BJ (cell line): ENCODE measurements at regions not wholly inside any gene's neighbourhood (a gene's known extent, or its start where the extent isn't known, plus 50 kb on each side); places are given as distances from the start of the nearest gene placed in this dataset.
"Not testable (repeated sequence)": the region's sequence is repeated elsewhere in the genome, so short reads cannot be mapped to it uniquely, and the experiment has no call there.

Experiments used
- CTCF ChIA-PET: fragments of 350-600 bp; formaldehyde crosslinking; extraction: SDS; loops from one replicate; lab custom pipeline; 2021; ENCODE audit warnings: antibody characterized with exemption, inconsistent platforms; lab: Yijun Ruan, JAX
- POLR2A ChIA-PET: fragments of 300-600 bp; sonication (Branson Sonifier 250); formaldehyde crosslinking; extraction: SDS; loops from one replicate; lab custom pipeline; 2021; ENCODE audit warnings: antibody characterized with exemption; lab: Charles Lee
- DNase-seq: peaks from one replicate; pipeline ENCODE4 v3.0.0-alpha.2; 2011; ENCODE audit warnings: low read depth
- H3K27me3 ChIP-seq: 2 replicates; pipeline ENCODE4 v1.6.0; 2011; ENCODE audit warnings: low read length; ENCODE audit not compliant: control insufficient read depth, insufficient read depth
- H3K36me3 ChIP-seq: 2 replicates; pipeline ENCODE4 v1.5.1; 2011; ENCODE audit warnings: low read length; ENCODE audit not compliant: control insufficient read depth, insufficient read depth
- H3K4me3 ChIP-seq: 2 replicates; pipeline ENCODE4 v1.5.1; 2011; ENCODE audit warnings: low read depth, mild to moderate bottlenecking, control low read depth, low read length
- TF ChIP-seq, protein P1 (sequence below): IDR thresholded peaks from 2 replicates; pipeline ENCODE4 v1.5.1; 2011; ENCODE audit warnings: low read depth, mild to moderate bottlenecking, control low read depth, inconsistent platforms, low read length, moderate library complexity; ENCODE audit not compliant: insufficient read depth

DNA sequence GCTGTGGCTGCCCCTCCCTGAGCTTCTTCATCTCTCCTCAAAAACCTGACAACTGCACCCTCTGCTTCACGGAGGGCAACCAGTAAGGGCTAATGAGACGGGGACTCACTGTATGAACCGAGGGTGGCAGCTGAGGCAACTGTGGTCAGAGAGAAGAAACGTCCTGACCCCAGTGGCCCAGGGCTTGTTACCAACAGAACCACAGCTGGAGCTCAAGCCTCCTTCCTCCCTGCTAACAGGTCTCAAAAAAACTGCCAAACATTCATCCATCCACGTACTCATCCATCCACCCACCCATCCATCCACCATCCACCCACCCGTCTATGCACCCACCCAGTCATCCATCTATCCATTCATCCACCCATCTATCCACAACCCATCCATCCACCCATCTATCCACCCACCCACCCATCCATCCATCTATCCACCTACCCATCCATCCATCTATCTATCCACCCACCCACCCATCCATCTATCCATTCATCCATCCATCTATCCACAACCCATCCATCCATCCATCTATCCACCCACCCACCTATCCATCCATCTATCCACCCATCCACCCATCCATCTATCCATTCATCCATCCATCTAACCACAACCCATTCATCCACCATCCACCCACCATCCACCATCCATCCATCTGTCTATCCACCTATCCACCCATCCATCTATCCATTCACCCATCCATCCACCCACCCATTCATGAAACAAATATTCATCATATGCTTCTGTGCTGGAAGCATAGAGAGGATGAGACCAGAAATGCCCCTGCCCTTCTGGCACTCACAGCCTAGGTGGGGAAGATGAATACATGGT lies 111.7 kb downstream of the PDGFA start:
- TF ChIP-seq, protein P1, sequence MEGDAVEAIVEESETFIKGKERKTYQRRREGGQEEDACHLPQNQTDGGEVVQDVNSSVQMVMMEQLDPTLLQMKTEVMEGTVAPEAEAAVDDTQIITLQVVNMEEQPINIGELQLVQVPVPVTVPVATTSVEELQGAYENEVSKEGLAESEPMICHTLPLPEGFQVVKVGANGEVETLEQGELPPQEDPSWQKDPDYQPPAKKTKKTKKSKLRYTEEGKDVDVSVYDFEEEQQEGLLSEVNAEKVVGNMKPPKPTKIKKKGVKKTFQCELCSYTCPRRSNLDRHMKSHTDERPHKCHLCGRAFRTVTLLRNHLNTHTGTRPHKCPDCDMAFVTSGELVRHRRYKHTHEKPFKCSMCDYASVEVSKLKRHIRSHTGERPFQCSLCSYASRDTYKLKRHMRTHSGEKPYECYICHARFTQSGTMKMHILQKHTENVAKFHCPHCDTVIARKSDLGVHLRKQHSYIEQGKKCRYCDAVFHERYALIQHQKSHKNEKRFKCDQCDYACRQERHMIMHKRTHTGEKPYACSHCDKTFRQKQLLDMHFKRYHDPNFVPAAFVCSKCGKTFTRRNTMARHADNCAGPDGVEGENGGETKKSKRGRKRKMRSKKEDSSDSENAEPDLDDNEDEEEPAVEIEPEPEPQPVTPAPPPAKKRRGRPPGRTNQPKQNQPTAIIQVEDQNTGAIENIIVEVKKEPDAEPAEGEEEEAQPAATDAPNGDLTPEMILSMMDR = no peak
- no peak for DNase-seq
- no peaks in the 10 kb centered on the region for H3K36me3 ChIP-seq
- peaks cover 5% of the 10 kb centered on the region; the same call in 1 of the 2 replicates for H3K27me3 ChIP-seq
- H3K4me3 ChIP-seq = no peak overlapping the region
- ChIA-PET CTCF (no interaction called here), POLR2A (no interaction called here)

DNA sequence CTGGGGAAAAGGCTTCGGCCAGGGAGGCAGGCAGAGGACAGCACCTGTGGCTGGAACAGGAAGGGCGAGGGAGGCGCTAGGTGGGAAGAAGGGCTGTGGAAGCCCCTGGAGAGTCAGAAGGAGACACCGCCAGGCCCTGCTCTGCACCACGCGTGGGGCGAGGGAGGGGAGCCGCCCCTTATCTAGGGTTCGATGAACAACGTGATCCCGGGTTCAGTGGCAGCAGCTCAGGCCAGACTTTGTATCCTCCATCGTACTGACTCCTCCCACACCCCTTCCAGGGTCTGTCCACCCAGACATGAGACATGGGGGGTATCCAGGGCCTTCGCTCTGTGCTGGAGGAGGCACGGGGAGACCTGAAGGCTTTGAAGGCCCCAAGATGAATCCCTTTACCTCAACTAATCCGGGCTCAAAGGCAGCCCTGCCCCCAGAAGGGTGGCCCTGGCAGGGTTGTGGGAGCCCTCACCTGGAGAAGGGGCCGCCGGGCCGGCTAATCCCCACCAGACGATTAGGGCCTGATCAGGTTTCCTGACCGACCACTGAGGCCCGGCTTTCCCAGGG lies 110.8 kb downstream of the PDGFA start:
- DNase-seq = no peak
- Histone ChIP-seq H3K4me3 (no peak overlapping the region), H3K27me3 (peaks cover 5% of the 10 kb centered on the region; the same call in 1 of the 2 replicates), H3K36me3 (no peaks in the 10 kb centered on the region)
- TF ChIP-seq, protein P1 = no peak
- CTCF ChIA-PET = no interaction called here
- POLR2A ChIA-PET = no interaction called here

DNA sequence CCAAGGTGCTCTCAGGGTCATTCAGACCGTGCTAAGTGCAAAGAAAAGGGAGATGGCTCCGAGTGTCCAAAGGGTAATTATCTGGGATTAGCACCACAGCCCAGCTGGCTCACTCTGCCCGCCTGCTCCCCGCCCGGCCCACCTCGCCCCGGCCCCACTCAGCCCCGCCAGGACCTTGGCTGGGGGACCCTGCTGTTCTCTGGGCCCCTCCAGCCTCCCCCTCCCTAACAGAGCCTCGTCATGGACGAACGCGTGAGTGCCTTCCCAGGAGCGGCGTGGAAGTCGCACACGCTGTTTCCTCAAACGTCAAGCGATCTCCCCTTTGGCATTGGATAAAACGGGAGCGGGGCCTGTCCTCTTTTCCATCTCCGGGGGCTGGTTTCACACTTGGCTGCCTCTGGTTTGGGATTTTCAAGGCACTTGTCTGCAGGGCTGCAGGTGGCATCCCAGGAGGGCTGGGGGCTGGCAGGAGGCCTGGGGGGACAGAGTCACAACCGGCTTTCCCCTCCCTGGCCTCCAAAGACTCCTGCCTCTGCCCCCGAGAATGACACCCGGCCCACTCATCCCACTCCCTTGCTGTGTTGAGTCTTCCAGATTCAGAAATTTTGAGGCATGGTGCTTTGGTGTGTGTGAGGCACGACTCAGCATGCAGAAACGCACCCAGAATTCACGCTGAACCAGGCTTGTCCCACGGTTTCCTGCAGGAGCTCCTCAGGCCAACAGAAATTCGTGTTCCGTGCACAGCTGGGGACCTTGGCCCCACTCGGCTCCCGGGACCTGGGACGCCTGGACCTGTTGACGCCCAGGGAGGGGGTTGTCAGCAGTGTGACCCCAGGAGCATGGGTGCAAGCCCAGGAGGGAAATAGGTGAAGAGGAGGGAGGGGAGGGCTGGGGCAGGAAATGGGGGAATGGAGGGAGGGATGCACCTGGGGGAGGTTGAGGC lies 110.0 kb downstream of the PDGFA start:
- CTCF ChIA-PET = no interaction called here
- Histone ChIP-seq H3K36me3 (no peaks in the 10 kb centered on the region), H3K4me3 (no peak overlapping the region), H3K27me3 (peaks cover 5% of the 10 kb centered on the region; the same call in 1 of the 2 replicates)
- TF ChIP-seq, protein P1 = no peak
- POLR2A ChIA-PET = no interaction called here
- DNase-seq = no peak

DNA sequence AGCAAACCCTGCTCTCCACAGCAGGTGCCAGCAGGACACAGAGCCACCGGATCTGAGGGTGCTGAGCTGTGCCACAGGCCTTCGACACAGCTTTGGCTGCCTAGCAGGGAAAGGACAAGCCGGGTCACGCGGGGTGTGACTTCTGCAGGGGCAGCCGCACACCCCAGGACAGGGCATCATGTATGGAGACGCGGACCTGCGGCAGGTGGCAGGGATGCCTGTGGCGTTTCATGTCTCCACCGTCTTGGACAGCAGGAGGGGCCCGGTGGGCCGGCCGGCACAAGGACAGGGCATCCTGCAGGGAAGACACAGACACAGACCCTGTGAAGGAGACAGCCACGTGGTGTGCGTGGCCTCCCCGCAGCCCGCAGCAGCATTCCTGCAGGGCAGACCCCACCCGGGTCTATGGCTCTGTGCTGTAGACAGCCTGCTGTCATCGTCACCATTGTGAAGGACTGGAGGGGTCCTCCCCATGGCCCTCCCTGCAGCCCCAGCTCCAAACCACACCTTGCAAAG lies 109.2 kb downstream of the PDGFA start:
- ChIA-PET POLR2A (no interaction called here), CTCF (no interaction called here)
- Histone ChIP-seq H3K4me3 (no peak overlapping the region), H3K36me3 (no peaks in the 10 kb centered on the region), H3K27me3 (peaks cover 2% of the 10 kb centered on the region; the same call in 1 of the 2 replicates)
- TF ChIP-seq, protein P1 = no peak
- no peak for DNase-seq

DNA sequence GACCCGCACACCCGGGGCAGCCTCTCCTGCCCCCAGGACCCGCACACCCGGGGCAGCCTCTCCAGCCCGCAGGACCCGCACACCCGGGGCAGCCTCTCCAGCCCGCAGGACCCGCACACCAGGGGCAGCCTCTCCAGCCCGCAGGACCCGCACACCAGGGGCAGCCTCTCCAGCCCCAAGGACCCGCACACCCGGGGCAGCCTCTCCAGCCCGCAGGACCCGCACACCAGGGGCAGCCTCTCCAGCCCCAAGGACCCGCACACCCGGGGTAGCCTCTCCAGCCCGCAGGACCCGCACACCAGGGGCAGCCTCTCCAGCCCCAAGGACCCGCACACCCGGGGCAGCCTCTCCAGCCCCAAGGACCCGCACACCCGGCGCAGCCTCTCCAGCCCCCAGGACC lies 108.5 kb downstream of the PDGFA start:
- H3K27me3 ChIP-seq, POLR2A ChIA-PET, H3K4me3 ChIP-seq, CTCF ChIA-PET, H3K36me3 ChIP-seq, DNase-seq: not testable (repeated sequence)
